H9 (cell line): ENCODE measurements at regions not wholly inside any gene's neighbourhood (a gene's known extent, or its start where the extent isn't known, plus 50 kb on each side); places are given as distances from the start of the nearest gene placed in this dataset.

Experiments
- DNase-seq: peaks from one replicate; pipeline ENCODE4 v3.0.0-alpha.2; 2017
- H2AFZ ChIP-seq: one replicate; pipeline ENCODE4 v1.6.1; 2013; ENCODE audit warnings: mild to moderate bottlenecking, low read length, control low read depth, moderate library complexity
- H2AK5ac ChIP-seq: 2 replicates; pipeline ENCODE4 v1.6.1; 2013; ENCODE audit warnings: low read length, control low read depth, mixed read lengths; ENCODE audit not compliant: insufficient read length
- H2BK120ac ChIP-seq: one replicate; pipeline ENCODE4 v1.6.1; 2013; ENCODE audit warnings: low read depth, mild to moderate bottlenecking, low read length, control low read depth, inconsistent platforms; ENCODE audit not compliant: poor library complexity, severe bottlenecking
- H2BK12ac ChIP-seq: 2 replicates; pipeline ENCODE4 v1.6.1; 2013; ENCODE audit warnings: low read length, control low read depth, mixed read lengths, low read depth; ENCODE audit not compliant: insufficient read length
- H2BK15ac ChIP-seq: 2 replicates; pipeline ENCODE4 v1.6.1; 2013; ENCODE audit warnings: low read depth, low read length, control low read depth
- H2BK20ac ChIP-seq: one replicate; pipeline ENCODE4 v1.6.1; 2013; ENCODE audit warnings: low read depth, mild to moderate bottlenecking, low read length, control low read depth, inconsistent platforms; ENCODE audit not compliant: poor library complexity, severe bottlenecking
- H2BK5ac ChIP-seq: 2 replicates; pipeline ENCODE4 v1.6.1; 2013; ENCODE audit warnings: low read length, control low read depth, mixed read lengths; ENCODE audit not compliant: insufficient read length
- H3K14ac ChIP-seq: 2 replicates; pipeline ENCODE4 v1.6.1; 2013; ENCODE audit warnings: low read length, control low read depth; ENCODE audit not compliant: insufficient read depth
- H3K18ac ChIP-seq: 2 replicates; pipeline ENCODE4 v1.6.1; 2013; ENCODE audit warnings: low read depth, mild to moderate bottlenecking, mixed read lengths, low read length, control low read depth; ENCODE audit not compliant: insufficient read length
- H3K23ac ChIP-seq: 2 replicates; pipeline ENCODE4 v1.6.1; 2013; ENCODE audit warnings: low read length, control low read depth, mixed read lengths, low read depth; ENCODE audit not compliant: insufficient read length
- H3K23me2 ChIP-seq: 2 replicates; pipeline ENCODE4 v1.6.1; 2013; ENCODE audit warnings: low read depth, mild to moderate bottlenecking, mixed read lengths, low read length, control low read depth; ENCODE audit not compliant: insufficient read length, poor library complexity, severe bottlenecking
- H3K27ac ChIP-seq: 2 replicates; pipeline ENCODE4 v1.5.1; 2013; ENCODE audit warnings: low read length, control low read depth, mixed read lengths, low read depth; ENCODE audit not compliant: insufficient read length
- H3K27me3 ChIP-seq: 2 replicates; pipeline ENCODE4 v1.6.1; 2013; ENCODE audit warnings: low read length, control low read depth, inconsistent platforms; ENCODE audit not compliant: insufficient read depth
- H3K4ac ChIP-seq: 2 replicates; pipeline ENCODE4 v1.6.1; 2013; ENCODE audit warnings: low read depth, mild to moderate bottlenecking, control low read depth, inconsistent platforms, low read length, moderate library complexity
- H3K4me1 ChIP-seq: 2 replicates; pipeline ENCODE4 v1.6.1; 2013; ENCODE audit warnings: low read length, control low read depth, inconsistent platforms; ENCODE audit not compliant: insufficient read depth
- H3K4me2 ChIP-seq: 2 replicates; pipeline ENCODE4 v1.6.1; 2013; ENCODE audit warnings: low read length, control low read depth, mixed read lengths; ENCODE audit not compliant: insufficient read length, insufficient read depth
- H3K56ac ChIP-seq: 2 replicates; pipeline ENCODE4 v1.6.1; 2013; ENCODE audit warnings: low read depth, mild to moderate bottlenecking, mixed read lengths, low read length, control low read depth; ENCODE audit not compliant: insufficient read length
- H3K79me1 ChIP-seq: 2 replicates; pipeline ENCODE4 v1.6.1; 2013; ENCODE audit warnings: low read depth, mild to moderate bottlenecking, moderate library complexity, low read length, control low read depth, inconsistent platforms; ENCODE audit not compliant: insufficient read depth, poor library complexity, severe bottlenecking
- H3K79me2 ChIP-seq: 2 replicates; pipeline ENCODE4 v1.6.1; 2013; ENCODE audit warnings: low read length, control low read depth, inconsistent platforms; ENCODE audit not compliant: insufficient read depth
- H3K9ac ChIP-seq: 2 replicates; pipeline ENCODE4 v1.6.1; 2013; ENCODE audit warnings: low read length, control low read depth, mixed read lengths; ENCODE audit not compliant: insufficient read length; ENCODE audit errors: extremely low read depth
- H3K9me3 ChIP-seq: one replicate; pipeline ENCODE4 v1.6.1; 2013; ENCODE audit warnings: low read depth, low read length, inconsistent platforms; ENCODE audit not compliant: control insufficient read depth
- H3T11ph ChIP-seq: one replicate; pipeline ENCODE4 v1.6.1; 2013; ENCODE audit warnings: mild to moderate bottlenecking, low read length, control low read depth, inconsistent platforms
- H4K20me1 ChIP-seq: one replicate; pipeline ENCODE4 v1.6.1; 2013; ENCODE audit not compliant: control insufficient read depth, insufficient read length, insufficient read depth
- H4K5ac ChIP-seq: 2 replicates; pipeline ENCODE4 v1.6.1; 2013; ENCODE audit warnings: low read depth, mild to moderate bottlenecking, mixed read lengths, low read length, control low read depth; ENCODE audit not compliant: insufficient read length
- H4K8ac ChIP-seq: replicated peaks from 2 replicates; pipeline ENCODE4 v1.6.1; 2013; ENCODE audit warnings: low read length, control low read depth, mixed read lengths, low read depth; ENCODE audit not compliant: insufficient read length
- H4K91ac ChIP-seq: 2 replicates; pipeline ENCODE4 v1.6.1; 2013; ENCODE audit warnings: low read depth, mild to moderate bottlenecking, moderate library complexity, mixed read lengths, low read length, control low read depth; ENCODE audit not compliant: insufficient read length
- H3K27ac Mint-ChIP-seq, 3 experiments: 2 replicates in 2 of 3; 3 replicates in 1 of 3; pipeline ENCODE4 v1.8.0; 2020 to 2021; ENCODE audit warnings: mixed read lengths in 3 of 3, mild to moderate bottlenecking in 1 of 3, moderate library complexity in 1 of 3
- H3K27me3 Mint-ChIP-seq: 2 replicates; pipeline ENCODE4 v1.8.0; 2021; ENCODE audit warnings: low read depth, mild to moderate bottlenecking, moderate library complexity, mixed read lengths
- H3K36me3 Mint-ChIP-seq, 3 experiments: 2 replicates in 2 of 3; 3 replicates in 1 of 3; pipeline ENCODE4 v1.8.0; 2020 to 2021; ENCODE audit warnings: low read depth in 3 of 3, mixed read lengths in 3 of 3; ENCODE audit not compliant: insufficient read depth in 1 of 3
- H3K4me1 Mint-ChIP-seq, 2 experiments: 2 replicates each; pipeline ENCODE4 v1.8.0; 2020; ENCODE audit warnings: mixed read lengths in 2 of 2
- H3K4me3 Mint-ChIP-seq, 2 experiments: 2 replicates in 1 of 2; 3 replicates in 1 of 2; pipeline ENCODE4 v1.8.0; 2020 to 2021; ENCODE audit warnings: mild to moderate bottlenecking in 2 of 2, mixed read lengths in 2 of 2, moderate library complexity in 1 of 2
- H3K9me3 Mint-ChIP-seq, 2 experiments: 2 replicates in 1 of 2; 3 replicates in 1 of 2; pipeline ENCODE4 v1.8.0; 2020; ENCODE audit warnings: mild to moderate bottlenecking in 2 of 2, mixed read lengths in 2 of 2, moderate library complexity in 1 of 2
- CTCF ChIP-seq: fragments of 200-600 bp; sonication (generic); conservative IDR thresholded peaks from 3 replicates; pipeline ENCODE4 v1.8.0; 2021; ENCODE audit warnings: antibody characterized with exemption, mild to moderate bottlenecking
- WGBS: extraction: QIAGEN DNeasy Blood & Tissue Kit; methylation state at CpG from one replicate; pipeline ENCODE4 v1.1.7; 2013; ENCODE audit warnings: missing lambda C conversion rate, low lambda C conversion rate, mixed read lengths; ENCODE audit not compliant: insufficient read length; ENCODE audit errors: extremely low coverage; 5-methylcytosine and 5-hydroxymethylcytosine counted together

GRCh38 chr14:38848243-38848935, 254.6 kb downstream of the SEC23A start:
- no peak for TF ChIP-seq CTCF

More at GRCh38 chr14:38848243-38848935, 254.6 kb downstream of the SEC23A start:
- Histone ChIP-seq H2BK15ac (no peak overlapping the region), H2BK120ac (no peak overlapping the region), H2AFZ (no peak overlapping the region), H3K9ac (no peak overlapping the region), H4K5ac (no peak overlapping the region), H3K56ac (no peak overlapping the region), H3K79me1 (no peaks in the 10 kb centered on the region), H3K27ac (no peak overlapping the region), H3K27me3 (no peaks in the 10 kb centered on the region), H2BK20ac (no peak overlapping the region), H2BK12ac (no peak overlapping the region), H3K4ac (no peak overlapping the region), H4K91ac (no peak overlapping the region), H4K8ac (no peak overlapping the region), H3K18ac (no peak overlapping the region), H3K23ac (no peak overlapping the region), H3K4me1 (no peaks in the 10 kb centered on the region; the same call in 1 of the 2 replicates), H3K23me2 (no peaks in the 10 kb centered on the region), H3T11ph (no peak overlapping the region), H4K20me1 (no peaks in the 10 kb centered on the region), H3K9me3 (no peaks in the 10 kb centered on the region), H3K4me2 (no peak overlapping the region), H3K79me2 (no peaks in the 10 kb centered on the region), H2AK5ac (no peak overlapping the region), H3K14ac (no peak overlapping the region), H2BK5ac (no peak overlapping the region)
- WGBS: no CpG with 5 or more reads among the region's 2 CpGs
- H3K9me3 Mint-ChIP-seq: no peaks in the 10 kb centered on the region
- H3K36me3 Mint-ChIP-seq: no peaks in the 10 kb centered on the region
- no peak overlapping the region for H3K27ac Mint-ChIP-seq
- H3K4me3 Mint-ChIP-seq: no peak overlapping the region
- no peak for DNase-seq
- H3K27me3 Mint-ChIP-seq: no peaks in the 10 kb centered on the region
- no peaks in the 10 kb centered on the region for H3K4me1 Mint-ChIP-seq
